Choroid plexus epithelial cell (primary cell): ENCODE measurements at regions not wholly inside any gene's neighbourhood (a gene's known extent, or its start where the extent isn't known, plus 50 kb on each side); places are given as distances from the start of the nearest gene placed in this dataset.

Source experiments
- DNase-seq: peaks from one replicate; pipeline ENCODE4 v3.0.0-alpha.2; 2010; ENCODE audit warnings: low read depth
- H3K4me3 ChIP-seq: 2 replicates; pipeline ENCODE4 v1.5.1; 2011; ENCODE audit warnings: low read depth, mild to moderate bottlenecking, control low read depth, low read length, moderate library complexity
- TF ChIP-seq, protein P1 (sequence below): conservative IDR thresholded peaks from 2 replicates; pipeline ENCODE4 v1.5.1; 2011; ENCODE audit warnings: low read depth, mild to moderate bottlenecking, control low read depth, inconsistent platforms, low read length, moderate library complexity

DNA sequence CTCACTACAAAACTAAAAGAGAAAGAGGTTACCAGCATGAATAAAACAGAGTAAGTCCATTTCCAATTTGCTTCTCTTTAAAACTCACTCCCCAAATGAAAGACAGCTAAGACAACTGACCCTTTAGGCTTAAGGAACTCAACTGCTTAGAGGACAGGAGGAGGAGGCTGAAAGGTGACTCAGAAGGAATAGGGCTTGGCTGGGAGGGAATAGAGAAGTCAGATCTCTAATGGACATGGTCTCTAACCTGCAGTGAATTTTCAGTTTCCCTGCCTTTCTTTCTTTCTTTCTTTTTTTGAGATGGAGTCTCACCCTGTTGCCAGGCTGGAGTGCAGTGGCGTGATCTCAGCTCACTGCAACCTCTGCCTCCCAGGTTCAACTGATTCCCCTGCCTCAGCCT, 261.8 kb upstream of the CLINT1 start:
- no peak for DNase-seq
- no peak overlapping the region for H3K4me3 ChIP-seq
- TF ChIP-seq, protein P1, sequence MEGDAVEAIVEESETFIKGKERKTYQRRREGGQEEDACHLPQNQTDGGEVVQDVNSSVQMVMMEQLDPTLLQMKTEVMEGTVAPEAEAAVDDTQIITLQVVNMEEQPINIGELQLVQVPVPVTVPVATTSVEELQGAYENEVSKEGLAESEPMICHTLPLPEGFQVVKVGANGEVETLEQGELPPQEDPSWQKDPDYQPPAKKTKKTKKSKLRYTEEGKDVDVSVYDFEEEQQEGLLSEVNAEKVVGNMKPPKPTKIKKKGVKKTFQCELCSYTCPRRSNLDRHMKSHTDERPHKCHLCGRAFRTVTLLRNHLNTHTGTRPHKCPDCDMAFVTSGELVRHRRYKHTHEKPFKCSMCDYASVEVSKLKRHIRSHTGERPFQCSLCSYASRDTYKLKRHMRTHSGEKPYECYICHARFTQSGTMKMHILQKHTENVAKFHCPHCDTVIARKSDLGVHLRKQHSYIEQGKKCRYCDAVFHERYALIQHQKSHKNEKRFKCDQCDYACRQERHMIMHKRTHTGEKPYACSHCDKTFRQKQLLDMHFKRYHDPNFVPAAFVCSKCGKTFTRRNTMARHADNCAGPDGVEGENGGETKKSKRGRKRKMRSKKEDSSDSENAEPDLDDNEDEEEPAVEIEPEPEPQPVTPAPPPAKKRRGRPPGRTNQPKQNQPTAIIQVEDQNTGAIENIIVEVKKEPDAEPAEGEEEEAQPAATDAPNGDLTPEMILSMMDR: no peak

DNA sequence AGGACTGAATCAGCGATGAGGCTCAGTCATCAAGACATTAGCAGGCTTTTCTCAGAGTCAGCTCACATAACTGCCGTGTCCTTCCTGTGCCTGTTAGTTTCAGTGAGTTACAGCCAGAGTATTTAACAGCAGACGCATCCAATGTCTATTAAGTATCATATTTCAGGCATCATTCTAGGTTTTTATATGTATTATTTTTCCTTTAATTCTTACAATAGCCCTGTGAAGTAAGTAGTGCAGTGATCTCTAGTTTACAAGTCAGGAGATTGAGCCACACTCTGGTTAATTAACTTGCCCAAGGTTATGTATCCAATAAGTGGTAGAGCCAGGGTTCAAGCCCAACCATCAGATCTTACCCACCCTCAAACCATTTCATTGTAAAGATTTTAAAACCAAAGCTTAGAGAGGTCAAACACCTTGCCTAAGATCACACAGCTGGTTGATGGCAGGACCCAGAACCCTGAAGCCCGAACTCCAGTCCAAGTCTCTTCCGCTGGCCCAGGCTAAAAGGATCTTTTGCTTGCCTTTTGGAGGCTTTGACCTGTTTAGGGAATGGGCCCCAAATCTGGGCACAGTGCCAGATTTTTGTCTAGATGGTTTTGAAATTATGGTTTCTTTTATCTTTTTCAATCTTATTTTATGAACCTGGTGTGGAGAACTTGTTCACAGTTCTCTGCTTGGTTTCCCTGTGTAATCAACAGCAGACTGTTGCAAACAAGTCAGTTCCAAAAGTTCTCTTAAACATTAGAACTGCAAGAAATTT, 261.2 kb upstream of the CLINT1 start:
- peak; percentile 58 for DNase-seq

DNA sequence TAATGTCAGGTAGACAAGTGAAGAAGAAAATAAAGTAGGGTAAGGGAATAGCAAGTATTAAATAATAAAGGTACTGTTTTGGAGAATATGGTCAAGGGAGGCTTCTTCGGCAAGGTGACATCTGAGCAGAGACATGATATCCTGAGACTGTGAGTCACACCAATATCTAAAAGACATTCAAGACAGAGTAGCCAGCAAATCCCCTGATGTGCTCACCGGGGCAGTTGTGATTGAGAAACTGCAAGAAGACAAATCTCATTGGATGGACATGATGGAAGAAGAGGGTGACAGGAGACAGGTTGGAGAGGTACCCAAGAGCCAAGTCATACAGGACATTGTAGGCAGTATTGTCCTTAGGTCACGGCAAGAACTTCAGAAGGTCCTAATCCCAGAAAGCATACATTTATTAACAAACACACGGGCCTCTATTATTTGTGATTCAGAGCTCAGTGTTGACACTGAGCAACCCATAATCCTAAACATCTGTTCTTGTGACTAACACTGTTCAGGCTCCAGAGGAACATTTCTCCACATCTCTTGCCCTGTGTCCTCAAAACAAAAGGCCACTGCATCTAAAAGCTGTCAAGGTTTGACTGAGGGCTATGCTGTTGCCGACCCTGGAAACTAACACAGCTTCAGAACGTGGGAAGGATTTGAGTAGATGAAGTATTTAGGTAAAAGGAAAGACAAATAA, 258.7 kb upstream of the CLINT1 start:
- DNase-seq: no peak
- TF ChIP-seq, protein P1: no peak
- no peak overlapping the region for H3K4me3 ChIP-seq

More for the DNA sequence above, 261.2 kb upstream of the CLINT1 start:
- H3K4me3 ChIP-seq: no peak overlapping the region
- TF ChIP-seq, protein P1: no peak

DNA sequence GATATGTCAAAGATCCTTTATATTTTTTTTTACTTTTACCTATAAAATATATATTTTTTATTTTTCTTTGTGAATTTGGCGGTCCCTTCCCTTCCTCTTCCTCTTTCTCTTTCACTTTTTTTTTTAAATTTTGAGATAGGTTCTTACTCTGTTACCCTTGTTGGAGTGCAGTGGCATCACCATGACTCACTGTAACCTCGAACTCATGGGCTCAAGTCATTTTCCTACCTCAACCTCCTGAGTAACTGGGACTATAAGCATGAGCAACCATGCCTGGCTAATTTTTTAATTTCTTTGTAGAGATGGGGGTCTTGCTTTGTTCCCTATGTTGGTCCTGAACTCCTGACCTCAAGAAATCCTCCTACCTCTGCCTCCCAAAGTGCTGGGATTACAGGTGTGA, 258.0 kb upstream of the CLINT1 start:
- no peak for DNase-seq
- no peak overlapping the region for H3K4me3 ChIP-seq
- TF ChIP-seq, protein P1: no peak

DNA sequence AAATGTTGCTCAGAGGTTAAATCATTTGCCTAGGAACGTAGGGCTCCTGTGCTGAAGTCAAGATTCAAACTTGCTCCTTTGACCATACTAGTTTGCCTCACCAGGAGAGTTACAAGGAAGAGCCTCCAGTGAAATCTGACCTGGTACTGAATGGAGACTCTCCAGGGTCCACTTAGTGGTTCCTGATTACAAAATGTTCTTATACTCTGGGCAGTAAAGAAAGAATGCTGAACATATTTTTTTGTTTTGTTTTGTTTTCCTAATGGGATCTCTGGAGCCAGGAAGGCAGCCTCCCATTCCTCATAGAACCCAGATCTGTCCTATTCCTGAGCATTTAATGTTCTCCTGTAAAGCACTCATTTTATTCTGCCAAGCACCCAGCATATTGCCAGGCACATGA, 256.5 kb upstream of the CLINT1 start:
- no peak for DNase-seq
- H3K4me3 ChIP-seq: no peak overlapping the region
- TF ChIP-seq, protein P1: no peak

DNA sequence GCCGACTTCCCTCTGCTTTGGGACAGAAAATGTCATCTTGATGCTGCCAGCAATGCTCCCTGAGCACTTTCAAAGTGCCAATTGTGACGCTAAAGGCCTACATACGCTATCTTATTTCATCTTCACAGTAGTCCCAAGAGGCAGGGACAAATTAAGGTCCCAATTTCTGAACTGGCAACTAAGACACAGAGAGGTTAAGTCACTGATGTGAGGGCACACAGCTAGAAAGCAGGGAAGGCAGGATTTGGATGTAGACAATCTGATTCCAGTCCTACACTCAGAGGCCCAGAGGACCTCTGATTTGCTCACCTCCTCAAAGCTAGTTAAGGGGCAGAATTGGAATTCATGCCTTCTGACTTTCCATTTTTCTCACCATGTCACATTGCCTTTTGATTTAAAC, 249.2 kb upstream of the CLINT1 start:
- DNase-seq: no peak
- no peak overlapping the region for H3K4me3 ChIP-seq
- TF ChIP-seq, protein P1: no peak
